HG03066 (cell line): ENCODE measurements at regions not wholly inside any gene's neighbourhood (a gene's known extent, or its start where the extent isn't known, plus 50 kb on each side); places are given as distances from the start of the nearest gene placed in this dataset.
"Not testable (repeated sequence)": the region's sequence is repeated elsewhere in the genome, so short reads cannot be mapped to it uniquely, and the experiment has no call there.

Experiments
- ATAC-seq: cut with Tn5 transposase; IDR thresholded peaks from one replicate; pipeline ENCODE4 v1.9.1; 2021; ENCODE audit warnings: low read depth; ENCODE audit not compliant: unreplicated experiment

- not testable (repeated sequence) for ATAC-seq
These were observed 109.8 kb downstream of the RNASET2 start for GRCh38 chr6:166846446-166847142.

DNA sequence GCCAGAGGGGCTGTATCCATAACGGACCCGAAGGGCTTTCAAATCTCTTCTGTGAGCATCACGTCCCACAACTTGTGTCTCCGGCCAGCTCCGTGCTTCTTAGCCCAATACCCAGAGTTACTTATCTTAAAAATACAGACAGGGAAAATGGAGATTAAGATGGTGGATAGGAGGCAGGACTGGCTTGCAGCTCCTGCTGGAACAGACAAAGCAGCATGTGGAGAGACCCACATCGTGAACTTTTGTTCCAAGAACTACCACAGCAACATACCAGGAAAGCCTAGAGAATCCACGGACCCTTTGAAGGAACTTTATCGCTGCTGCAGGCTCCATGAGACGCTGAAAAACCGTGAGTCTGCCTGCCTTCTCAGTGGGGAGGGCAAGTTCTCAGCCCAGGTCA, 113.7 kb downstream of the RNASET2 start:
- ATAC-seq = no peak

DNA sequence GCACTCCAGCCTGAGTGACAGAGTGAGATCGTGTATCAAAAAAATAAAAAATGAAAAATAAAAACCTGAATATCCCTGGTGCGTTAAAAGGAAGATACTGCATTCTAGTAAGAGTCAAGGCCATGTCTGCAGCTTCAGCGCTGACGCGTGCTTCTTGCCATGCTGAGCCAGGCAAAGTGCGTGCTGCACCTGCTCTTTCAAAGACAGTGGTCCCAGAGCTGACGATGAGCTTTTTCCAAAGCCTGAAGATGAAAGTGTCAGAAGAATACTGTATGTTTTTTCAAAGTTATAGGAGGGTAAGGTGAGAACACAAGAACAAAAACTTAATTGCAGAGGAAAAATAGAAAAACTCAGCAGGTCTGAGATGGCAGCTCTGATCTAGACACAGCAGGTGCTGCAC, 115.1 kb downstream of the RNASET2 start:
- ATAC-seq = no peak

DNA sequence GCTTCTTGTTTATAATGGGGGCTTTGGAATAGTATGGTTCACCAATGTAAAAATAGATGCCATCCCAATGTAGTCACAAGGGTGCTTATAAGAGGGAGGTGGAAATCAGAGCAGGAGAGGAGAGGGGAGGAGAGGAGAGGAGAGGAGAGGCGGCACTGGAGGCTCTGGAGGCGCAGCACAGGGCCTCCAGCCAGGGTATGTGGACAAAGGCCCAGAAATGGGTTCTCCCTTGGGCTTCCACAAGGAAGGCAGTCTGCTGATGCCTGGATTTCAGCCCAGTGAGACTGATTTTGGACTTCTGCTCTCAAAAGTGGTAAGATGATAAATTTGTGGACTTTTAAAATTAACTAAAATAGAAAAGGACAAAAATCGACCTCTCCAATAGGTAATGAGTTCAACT, 116.8 kb downstream of the RNASET2 start:
- no peak for ATAC-seq

DNA sequence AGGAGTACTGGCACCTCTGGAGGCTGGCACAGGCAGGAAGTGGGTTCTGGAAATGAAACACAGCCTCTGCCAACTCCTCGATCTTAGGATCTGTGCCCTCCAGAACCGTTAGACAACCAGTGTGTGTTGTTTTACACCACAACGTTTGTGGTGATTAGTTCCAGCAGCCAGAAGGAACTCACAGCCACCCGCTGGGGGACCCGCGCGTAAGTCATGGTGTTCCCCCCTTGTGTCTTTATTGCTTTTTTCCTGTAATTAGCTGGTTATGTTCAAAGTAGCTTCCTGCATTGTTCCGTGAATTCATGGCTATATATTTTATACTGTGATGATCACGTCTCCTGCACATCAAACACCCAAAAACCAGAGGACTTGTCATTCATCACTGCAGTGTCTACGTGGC, 117.4 kb downstream of the RNASET2 start:
- ATAC-seq = no peak

GRCh38 chr6:166836785-166837718, 119.3 kb downstream of the RNASET2 start:
- ATAC-seq = no peak

- no peak for ATAC-seq
These were observed 122.3 kb downstream of the RNASET2 start for GRCh38 chr6:166834049-166834448.

DNA sequence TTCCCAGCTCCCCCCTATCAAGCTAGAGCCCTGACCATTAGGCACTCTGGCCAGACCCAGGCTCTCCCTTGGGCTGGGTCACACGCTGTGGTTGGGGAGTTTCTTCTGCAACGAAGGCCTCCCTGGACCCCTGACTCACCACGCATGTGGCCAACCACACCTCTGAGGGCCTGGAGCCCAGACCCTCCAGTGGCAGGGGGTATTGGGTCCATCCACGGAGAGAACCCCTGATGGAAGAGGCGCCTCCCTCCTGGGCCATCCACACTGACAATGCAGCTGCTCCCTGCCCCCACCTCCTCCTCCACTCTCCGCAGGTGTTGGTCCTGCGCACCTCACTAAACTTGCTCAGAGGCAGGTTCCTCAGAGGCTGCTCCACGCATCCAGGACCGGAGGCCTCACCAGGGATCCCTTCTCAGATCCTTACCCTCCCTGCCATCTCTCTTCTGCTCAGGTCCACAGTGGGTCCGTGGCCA, 125.4 kb downstream of the RNASET2 start:
- ATAC-seq = peak; percentile 10

DNA sequence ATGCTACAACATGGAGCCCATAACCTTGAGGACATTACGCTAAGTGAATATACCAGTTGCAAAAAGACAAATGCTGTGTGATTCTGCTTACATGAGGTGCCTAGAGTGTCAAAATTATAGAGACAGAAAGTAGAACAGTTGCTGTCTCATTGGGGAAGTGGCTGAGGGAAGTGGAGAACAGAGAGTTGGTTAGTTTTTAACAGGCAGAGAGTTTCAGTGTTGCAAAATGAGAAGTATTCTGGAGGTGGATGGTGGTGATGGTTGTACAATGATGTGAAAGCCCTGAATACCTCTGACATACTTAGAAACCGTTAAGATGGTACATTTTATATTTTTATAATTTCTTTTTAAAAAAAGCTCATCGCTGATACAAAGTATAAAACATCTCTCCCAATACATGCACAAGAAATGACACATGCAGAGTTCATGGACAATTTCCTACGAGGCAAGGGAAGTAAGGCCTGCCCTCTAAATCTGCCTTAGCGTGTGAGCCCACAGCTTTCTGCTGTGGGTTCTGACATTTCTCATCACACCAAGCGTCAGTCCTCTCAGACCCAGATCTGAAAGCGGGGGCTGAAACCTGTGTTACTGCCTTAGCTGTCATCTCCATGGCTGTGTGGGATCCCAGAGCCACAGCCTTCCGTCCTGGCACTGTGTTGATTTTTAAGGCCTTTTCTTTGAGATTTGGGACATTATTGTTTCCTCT, 126.0 kb downstream of the RNASET2 start:
- ATAC-seq = peak; percentile 94

DNA sequence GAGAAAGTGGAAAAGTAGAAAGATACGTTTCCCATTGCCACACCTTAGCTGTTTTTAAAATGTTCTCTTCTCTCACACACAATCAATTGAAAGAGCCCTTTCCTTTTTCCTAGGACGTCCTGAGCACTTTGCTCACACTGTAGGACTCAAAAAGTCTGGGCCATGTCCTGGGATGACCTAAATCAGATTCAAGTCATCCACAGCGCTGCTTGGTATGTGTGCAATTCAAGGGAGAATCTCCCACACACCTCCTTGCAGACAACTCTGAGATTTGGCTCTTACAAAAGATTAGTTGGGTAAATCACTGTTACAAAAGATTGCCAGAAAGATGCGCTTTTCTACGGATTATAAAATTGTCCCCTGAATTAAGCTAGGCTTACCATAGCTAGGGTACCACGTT, 130.1 kb downstream of the RNASET2 start:
- ATAC-seq = no peak

- ATAC-seq = no peak
These were observed 130.7 kb downstream of the RNASET2 start for GRCh38 chr6:166825553-166826145.

DNA sequence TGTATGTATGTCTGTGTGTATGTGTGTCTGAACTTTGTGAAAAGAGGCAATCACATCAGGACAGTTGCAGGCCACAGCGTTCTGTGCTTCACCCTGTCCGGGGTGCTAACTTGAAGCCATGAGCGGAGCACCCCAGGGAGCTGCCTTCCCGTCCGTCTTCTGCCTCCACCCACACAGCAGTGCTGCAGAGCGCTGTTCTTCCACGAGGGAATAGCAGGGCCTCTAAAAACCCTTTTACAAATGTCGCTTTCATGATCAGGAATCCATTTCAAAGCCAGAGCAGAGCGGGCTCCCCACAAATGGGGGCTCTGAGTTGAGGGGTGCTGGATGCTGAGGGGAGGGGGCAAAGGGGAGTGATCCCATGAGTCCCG, 131.5 kb downstream of the RNASET2 start:
- ATAC-seq = no peak

DNA sequence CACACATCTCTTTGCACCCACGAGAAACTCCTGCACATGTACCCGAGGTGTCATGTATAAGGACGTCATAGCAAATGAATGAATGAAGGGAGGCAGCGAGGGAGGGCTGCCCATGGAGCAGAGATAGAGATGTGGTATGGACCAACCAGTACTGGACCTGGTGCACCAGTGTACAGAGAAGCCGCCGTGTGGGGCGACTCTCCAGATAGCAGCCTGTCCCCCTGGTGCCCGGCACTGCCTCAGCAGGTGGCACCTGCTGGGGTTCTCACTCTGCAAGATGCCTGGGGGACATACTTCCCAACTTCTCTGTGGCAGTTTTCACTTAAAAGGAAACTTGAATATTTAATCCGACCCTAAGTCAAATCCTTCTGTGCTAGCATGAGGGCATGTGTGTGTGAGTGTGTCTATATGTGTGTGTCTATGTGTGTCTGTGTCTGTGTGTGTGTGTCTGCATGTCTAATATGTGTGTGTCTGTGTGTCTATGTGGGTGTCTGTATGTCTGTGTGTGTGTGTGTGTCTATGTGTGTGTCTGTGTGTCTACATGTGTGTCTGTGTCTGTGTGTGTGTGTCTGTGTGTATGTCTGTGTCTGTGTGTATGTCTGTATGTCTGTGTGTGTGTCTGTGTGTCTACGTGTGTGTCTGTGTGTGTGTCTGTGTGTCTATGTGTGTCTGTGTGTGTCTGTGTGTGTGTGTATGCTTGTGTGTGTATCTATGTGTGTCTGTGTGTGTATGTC, 132.0 kb downstream of the RNASET2 start:
- ATAC-seq = no peak

- ATAC-seq = no peak
These were observed 133.7 kb downstream of the RNASET2 start for GRCh38 chr6:166822609-166823008.

- no peak for ATAC-seq
These were observed 135.9 kb downstream of the RNASET2 start for GRCh38 chr6:166820483-166820882.

DNA sequence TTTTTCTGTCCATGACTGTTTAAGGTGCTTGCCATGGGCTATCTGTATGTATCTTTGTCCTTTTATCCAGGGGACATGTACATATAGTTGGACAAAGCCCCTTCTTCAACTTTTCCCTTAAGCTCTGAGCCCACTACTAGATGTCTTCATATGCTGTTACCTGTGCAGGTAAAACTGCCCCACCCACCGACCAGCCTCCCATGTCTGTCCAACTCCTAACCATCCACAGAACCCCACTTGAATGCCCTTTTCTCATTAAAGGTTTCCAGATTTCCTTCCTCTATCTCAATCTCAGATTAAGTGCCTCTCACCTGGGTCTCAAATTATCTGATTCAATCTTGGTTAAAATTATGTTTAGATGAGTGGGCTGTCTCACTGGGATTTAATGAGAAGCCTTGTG, 136.3 kb downstream of the RNASET2 start:
- ATAC-seq = no peak

- no peak for ATAC-seq
These were observed 140.7 kb downstream of the RNASET2 start for GRCh38 chr6:166815629-166816028.

GRCh38 chr6:166814390-166814789, 142.0 kb downstream of the RNASET2 start:
- ATAC-seq = no peak

DNA sequence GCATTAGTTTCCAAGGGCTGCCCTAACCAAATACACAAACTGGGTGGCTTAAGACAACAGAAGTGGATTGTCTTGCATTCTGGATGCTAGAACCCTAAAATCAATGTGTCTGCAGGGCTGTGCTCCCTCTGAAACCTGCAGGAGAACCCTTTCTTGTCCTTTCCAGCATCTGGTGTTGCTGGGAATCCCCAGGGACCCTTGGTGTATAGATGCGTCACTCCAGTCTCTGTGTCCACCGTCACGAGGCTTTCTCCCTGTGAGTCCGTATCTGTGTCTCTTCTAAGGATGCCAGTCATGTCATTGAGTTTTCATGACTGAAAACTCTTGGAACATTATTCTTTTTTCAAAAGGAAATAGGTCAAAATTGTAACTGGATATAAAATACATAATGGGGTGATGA, 142.9 kb downstream of the RNASET2 start:
- no peak for ATAC-seq

DNA sequence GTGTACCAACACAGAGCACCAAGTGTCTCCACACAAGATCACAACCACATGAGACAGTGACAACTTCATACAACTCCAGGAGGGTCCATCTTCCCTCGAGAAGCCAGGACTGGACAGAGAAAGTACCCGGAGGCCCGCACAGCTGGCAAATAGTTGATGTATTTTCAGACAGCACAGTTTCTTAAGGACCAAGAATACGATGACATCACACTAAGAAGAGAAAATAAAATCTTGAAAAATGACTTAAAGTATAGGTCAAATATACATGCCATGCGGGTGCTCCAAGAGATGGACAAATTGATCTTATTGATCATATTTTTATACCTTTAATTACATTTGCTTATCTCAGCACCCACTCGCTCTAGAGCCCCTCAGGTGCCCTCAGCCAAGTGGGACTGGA, 145.5 kb downstream of the RNASET2 start:
- ATAC-seq = no peak
